HCT116 (cell line): ENCODE measurements at regions not wholly inside any gene's neighbourhood (a gene's known extent, or its start where the extent isn't known, plus 50 kb on each side); places are given as distances from the start of the nearest gene placed in this dataset.

Source experiments
- ATAC-seq: fragments of 200-7000 bp; cut with Tn5 transposase; 2 replicates; pipeline ENCODE4 v1.9.1; 2020; ENCODE audit warnings: mild to moderate bottlenecking, moderate library complexity
- BruUV-seq: library from RNA; stranded (reverse); fragments of 400-500 nt; replicated peaks from 2 replicates; lab custom pipeline; 2021; lab: Mats Ljungman, UMichigan
- CTCF ChIA-PET: fragments of 300-600 bp; sonication (Branson Sonifier 250); formaldehyde crosslinking; loops from one replicate; lab custom pipeline; 2021; ENCODE audit warnings: antibody characterized with exemption; lab: Charles Lee
- POLR2A ChIA-PET: fragments of 300-600, 350-600 bp; sonication (Branson Sonifier 250); formaldehyde crosslinking; loops from one replicate; lab custom pipeline; 2021; ENCODE audit warnings: antibody characterized with exemption; lab: Charles Lee
- RAD21 ChIA-PET, 2 experiments: fragments of 300-600 bp; sonication (Branson Sonifier 250); formaldehyde crosslinking; loops; one replicate each; lab custom pipeline; 2023; ENCODE audit warnings: low total read pairs in 2 of 2; ENCODE audit not compliant: uncharacterized antibody in 2 of 2, unreplicated experiment in 2 of 2, low non-redundant PET in 1 of 2; lab: Charles Lee
- DNase-seq: peaks from one replicate; pipeline ENCODE4 v3.0.0-alpha.2; 2010; ENCODE audit warnings: low read depth, low spot score
- H2AFZ ChIP-seq: fragments of 200-600 bp; shearing (Covaris generic), sonication (generic); 2 replicates; pipeline ENCODE4 v1.6.1; 2017; ENCODE audit warnings: low read depth, mixed run types, mixed read lengths, antibody characterized with exemption, low read length; ENCODE audit not compliant: poor library complexity, severe bottlenecking
- H3K27ac ChIP-seq: 2 replicates; pipeline ENCODE4 v1.5.1; 2012; ENCODE audit warnings: low read depth, low read length
- H3K27me3 ChIP-seq: fragments of 200-600 bp; sonication (generic); 2 replicates; pipeline ENCODE4 v1.6.1; 2016; ENCODE audit warnings: mixed run types, low read length, mixed read lengths; ENCODE audit not compliant: insufficient read depth
- H3K36me3 ChIP-seq, 2 experiments: fragments of 200-500 bp in 1 of 2; fragments of 200-600 bp in 1 of 2; sonication (Bioruptor generic) in 1 of 2; sonication (generic) in 1 of 2; 2 replicates each; pipeline versions ENCODE4 v1.5.1 to v1.6.1; 2014 to 2016; ENCODE audit warnings: low read length in 2 of 2, inconsistent platforms in 1 of 2, mixed read lengths in 1 of 2, mixed run types in 1 of 2; ENCODE audit not compliant: insufficient read depth in 2 of 2, control insufficient read depth in 1 of 2
- H3K4me1 ChIP-seq, 2 experiments: fragments of 200-600 bp in 1 of 2; sonication (generic) in 1 of 2; 2 replicates each; pipeline versions ENCODE4 v1.5.1 to v1.6.1; 2012 to 2017; ENCODE audit warnings: low read length in 2 of 2, inconsistent platforms in 1 of 2, mild to moderate bottlenecking in 1 of 2, mixed read lengths in 1 of 2, mixed run types in 1 of 2, moderate library complexity in 1 of 2; ENCODE audit not compliant: insufficient read depth in 2 of 2, control insufficient read depth in 1 of 2
- H3K4me2 ChIP-seq: fragments of 200-600 bp; sonication (generic); 2 replicates; pipeline ENCODE4 v1.6.1; 2017; ENCODE audit warnings: mixed run types, low read length, mixed read lengths
- H3K4me3 ChIP-seq, 2 experiments: fragments of 200-600 bp in 1 of 2; sonication (generic) in 1 of 2; replicated peaks in 1 of 2; 2 replicates each; pipeline ENCODE4 v1.5.1; 2011 to 2016; ENCODE audit warnings: low read length in 2 of 2, control low read depth in 1 of 2, low read depth in 1 of 2, mild to moderate bottlenecking in 1 of 2, mixed read lengths in 1 of 2, mixed run types in 1 of 2
- H3K79me2 ChIP-seq: fragments of 200-600 bp; sonication (generic); 2 replicates; pipeline ENCODE4 v1.6.1; 2017; ENCODE audit warnings: mild to moderate bottlenecking, mixed run types, low read length, moderate library complexity, mixed read lengths; ENCODE audit not compliant: insufficient read depth
- H3K9ac ChIP-seq: fragments of 200-600 bp; sonication (generic); 2 replicates; pipeline ENCODE4 v1.6.1; 2016; ENCODE audit warnings: low read length, mixed read lengths
- H3K9me2 ChIP-seq: fragments of 200-600 bp; sonication (generic), shearing (Covaris generic); 2 replicates; pipeline ENCODE4 v1.6.1; 2017; ENCODE audit warnings: mixed run types, mild to moderate bottlenecking, moderate library complexity; ENCODE audit not compliant: insufficient read depth
- H3K9me3 ChIP-seq, 2 experiments: fragments of 200-500 bp in 1 of 2; fragments of 200-600 bp in 1 of 2; sonication (Bioruptor generic) in 1 of 2; sonication (generic) in 1 of 2; 2 replicates each; pipeline ENCODE4 v1.6.1; 2014 to 2017; ENCODE audit warnings: low read length in 2 of 2, mixed read lengths in 2 of 2, inconsistent platforms in 1 of 2, low read depth in 1 of 2, mild to moderate bottlenecking in 1 of 2, mixed run types in 1 of 2, moderate library complexity in 1 of 2; ENCODE audit not compliant: control insufficient read depth in 1 of 2, insufficient read depth in 1 of 2
- H4K20me1 ChIP-seq: fragments of 200-600 bp; sonication (generic), shearing (Covaris generic); 2 replicates; pipeline ENCODE4 v1.6.1; 2017; ENCODE audit warnings: mixed run types, mild to moderate bottlenecking, moderate library complexity; ENCODE audit not compliant: insufficient read depth
- CEBPB ChIP-seq: IDR thresholded peaks from 2 replicates; pipeline ENCODE4 v1.6.1; 2012; ENCODE audit warnings: low read depth
- ELF1 ChIP-seq: IDR thresholded peaks from 2 replicates; pipeline ENCODE4 v1.6.1; 2012; ENCODE audit warnings: low read depth, borderline replicate concordance
- EZH2phosphoT487 ChIP-seq: fragments of 200-600 bp; IDR thresholded peaks from 2 replicates; pipeline ENCODE4 v1.6.1; 2018; ENCODE audit warnings: antibody characterized with exemption, borderline replicate concordance
- FOSL1 ChIP-seq: IDR thresholded peaks from 2 replicates; pipeline ENCODE4 v1.6.1; 2012; ENCODE audit warnings: low read depth
- POLR2A ChIP-seq: IDR thresholded peaks from 2 replicates; pipeline ENCODE4 v1.7.0; 2011; ENCODE audit warnings: borderline replicate concordance; ENCODE audit not compliant: insufficient read depth, insufficient read length; ENCODE audit errors: extremely low read depth
- POLR2AphosphoS5 ChIP-seq: IDR thresholded peaks from 2 replicates; pipeline ENCODE4 v1.6.1; 2011; ENCODE audit warnings: mild to moderate bottlenecking, low read depth, low read length, moderate library complexity
- RAD21 ChIP-seq: IDR thresholded peaks from 2 replicates; pipeline ENCODE4 v1.6.1; 2012; ENCODE audit warnings: low read depth, mild to moderate bottlenecking
- SIN3A ChIP-seq: IDR thresholded peaks from 2 replicates; pipeline ENCODE4 v1.6.1; 2012; ENCODE audit warnings: low read depth
- SP1 ChIP-seq: IDR thresholded peaks from 2 replicates; pipeline ENCODE4 v1.6.1; 2012; ENCODE audit warnings: low read depth
- ZFX ChIP-seq: fragments of 450-650 bp; IDR thresholded peaks from 2 replicates; pipeline ENCODE4 v1.6.1; 2017
- intact Hi-C: fragments of 100-400 bp; cut with micrococcal nuclease; formaldehyde crosslinking; loops from 2 replicates; pipeline ENCODE4 v1.10.0; 2022

DNA sequence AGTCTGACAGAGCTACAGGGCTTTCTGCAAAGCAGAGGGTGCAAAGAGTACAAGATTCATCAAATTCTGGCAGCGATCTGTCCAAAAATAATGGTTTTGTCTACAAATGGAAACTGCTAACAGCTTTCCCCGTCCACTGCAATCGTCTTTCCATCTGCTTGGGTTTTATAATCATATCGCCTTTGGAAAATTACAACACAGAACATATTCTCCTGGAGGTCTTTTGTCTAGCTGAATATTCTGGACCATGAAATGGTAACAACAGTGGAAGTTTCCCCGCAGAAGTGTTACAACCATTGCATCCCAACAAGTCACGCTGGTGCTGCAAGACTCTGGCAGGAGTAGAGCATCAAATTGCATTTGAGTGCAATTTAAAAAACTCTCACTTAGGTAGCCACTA is 101.2 kb upstream of the BOD1L1 start:
- ATAC-seq, result no peak
- H3K9me2 ChIP-seq, result no peaks in the 10 kb centered on the region
- H3K27me3 ChIP-seq, result peaks cover 8% of the 10 kb centered on the region; the same call in 1 of the 2 replicates
- intact Hi-C loops, result no loop called here
- no peaks in the 10 kb centered on the region for H4K20me1 ChIP-seq
- no peak overlapping the region for H2AFZ ChIP-seq
- no peak for DNase-seq
- H3K9me3 ChIP-seq, result no peaks in the 10 kb centered on the region
- RAD21 ChIA-PET, result no interaction called here
- H3K9ac ChIP-seq, result no peak overlapping the region
- TF ChIP-seq ZFX, result no peak
- no peak for TF ChIP-seq POLR2AphosphoS5
- H3K36me3 ChIP-seq, result no peaks in the 10 kb centered on the region
- no peaks in the 10 kb centered on the region for H3K4me1 ChIP-seq
- H3K27ac ChIP-seq, result no peak overlapping the region
- H3K4me2 ChIP-seq, result no peak overlapping the region
- H3K79me2 ChIP-seq, result no peaks in the 10 kb centered on the region
- no TSS peak for BruUV-seq
- CTCF ChIA-PET, result no interaction called here
- POLR2A ChIA-PET, result no interaction called here
- no peak overlapping the region for H3K4me3 ChIP-seq

DNA sequence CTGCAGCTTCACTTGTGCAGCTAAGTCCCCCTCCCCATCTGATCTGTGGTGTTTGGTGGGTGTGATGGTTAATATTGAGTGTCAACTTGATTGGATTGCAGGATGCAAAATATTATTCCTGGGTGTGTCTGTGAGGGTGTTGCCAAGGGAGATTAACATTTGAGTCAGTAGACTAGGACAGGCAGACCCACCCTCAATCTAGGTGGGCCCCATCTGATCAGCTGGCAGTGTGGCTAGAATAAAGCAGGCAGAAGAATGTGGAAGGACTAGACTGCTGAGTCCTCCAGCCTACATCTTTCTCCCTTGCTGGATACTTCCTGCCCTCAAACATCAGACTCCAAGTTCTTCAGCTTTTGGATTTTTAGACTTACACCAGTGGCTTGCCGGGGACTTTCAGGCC is 103.5 kb upstream of the BOD1L1 start:
- Histone ChIP-seq H3K27me3 (0 out of 2 replicates have a peak, but pooled peaks cover 8% of the 10 kb centered on the region), H3K4me1 (no peaks in the 10 kb centered on the region), H3K4me3 (no peak overlapping the region), H3K9me2 (no peaks in the 10 kb centered on the region), H3K9ac (no peak overlapping the region)
- no peak for DNase-seq
- RAD21 ChIA-PET, result no interaction called here
- no peak for TF ChIP-seq SIN3A
- no peak for TF ChIP-seq POLR2AphosphoS5
- TF ChIP-seq FOSL1, result no peak
- TF ChIP-seq POLR2A, result no peak
- TF ChIP-seq RAD21, result no peak
- no peak for TF ChIP-seq ELF1
- TF ChIP-seq SP1, result no peak
- no peak for TF ChIP-seq EZH2phosphoT487
- TF ChIP-seq CEBPB, result no peak
- TF ChIP-seq, all 23 proteins: peak for 0
- no peak overlapping the region for H2AFZ ChIP-seq
- no TSS peak for BruUV-seq
- no peak for ATAC-seq
- H3K79me2 ChIP-seq, result no peaks in the 10 kb centered on the region
- POLR2A ChIA-PET, result no interaction called here
- H3K27ac ChIP-seq, result no peak overlapping the region
- H3K36me3 ChIP-seq, result no peaks in the 10 kb centered on the region
- H4K20me1 ChIP-seq, result no peaks in the 10 kb centered on the region
- intact Hi-C loops, result no loop called here
- CTCF ChIA-PET, result no interaction called here
- H3K4me2 ChIP-seq, result no peak overlapping the region
- H3K9me3 ChIP-seq, result no peaks in the 10 kb centered on the region
